Putamen (tissue), 1 donor: ENCODE measurements at regions not wholly inside any gene's neighbourhood (a gene's known extent, or its start where the extent isn't known, plus 50 kb on each side); places are given as distances from the start of the nearest gene placed in this dataset.

Experiments
- DNase-seq: peaks from one replicate; pipeline ENCODE4 v3.0.0-alpha.2; 2016; ENCODE audit warnings: low spot score

DNA sequence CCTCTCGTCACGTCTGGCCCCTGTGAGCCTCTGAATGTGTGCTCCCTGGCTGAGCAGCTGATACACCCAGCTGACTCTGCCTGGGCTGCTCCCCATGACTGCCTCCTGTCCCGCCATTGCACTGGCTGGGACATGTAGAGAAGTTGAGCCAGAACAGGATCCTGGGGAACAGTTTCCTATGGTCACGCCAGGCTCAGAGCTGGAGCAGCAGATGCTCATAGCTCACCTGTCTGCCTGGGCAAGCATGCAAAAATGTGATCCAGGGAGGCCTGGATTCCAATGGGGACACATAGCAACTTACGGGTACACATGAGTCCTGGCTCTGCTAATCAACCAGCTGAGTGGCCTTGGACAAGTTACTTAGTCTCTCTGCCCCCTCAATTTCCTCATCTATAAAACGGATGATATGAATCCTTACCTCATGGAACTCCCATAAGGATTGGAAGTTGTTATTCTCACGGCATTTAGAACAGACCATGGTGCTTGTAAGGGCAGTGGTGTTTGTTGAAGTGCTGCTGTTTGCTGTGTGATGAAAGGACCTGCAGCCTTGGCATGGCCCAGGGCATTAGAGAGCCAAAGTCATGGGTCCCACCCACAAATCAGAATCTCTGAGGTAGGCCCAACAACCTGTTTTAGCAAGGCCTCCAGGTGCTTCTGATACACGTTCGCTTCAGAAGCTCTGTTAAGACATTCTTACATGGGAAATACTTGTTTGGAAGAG is 150.3 kb upstream of the VANGL1 start:
- no peak for DNase-seq

DNA sequence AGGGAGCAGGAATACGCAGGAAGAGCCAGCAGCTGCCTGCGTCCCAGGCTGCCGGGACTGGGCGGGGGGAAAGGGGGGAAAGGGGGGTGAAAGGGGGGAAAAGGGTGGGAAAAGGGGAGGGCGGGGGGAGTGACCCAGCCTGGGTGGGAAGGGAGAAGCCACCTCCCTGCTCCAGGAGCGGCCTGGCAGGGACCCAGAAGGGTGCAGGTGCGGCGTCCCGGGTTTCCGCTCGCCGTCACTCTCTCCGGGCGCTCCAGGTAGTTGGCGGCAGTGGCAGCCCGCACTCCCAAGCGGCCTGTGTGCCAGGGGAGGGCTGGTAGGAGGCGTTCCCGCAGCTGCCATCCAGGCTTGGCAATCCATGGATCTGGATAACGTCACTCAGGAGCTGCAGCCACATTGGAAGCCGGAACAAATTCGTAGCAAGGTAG is 141.0 kb upstream of the NGF start:
- no peak for DNase-seq

DNA sequence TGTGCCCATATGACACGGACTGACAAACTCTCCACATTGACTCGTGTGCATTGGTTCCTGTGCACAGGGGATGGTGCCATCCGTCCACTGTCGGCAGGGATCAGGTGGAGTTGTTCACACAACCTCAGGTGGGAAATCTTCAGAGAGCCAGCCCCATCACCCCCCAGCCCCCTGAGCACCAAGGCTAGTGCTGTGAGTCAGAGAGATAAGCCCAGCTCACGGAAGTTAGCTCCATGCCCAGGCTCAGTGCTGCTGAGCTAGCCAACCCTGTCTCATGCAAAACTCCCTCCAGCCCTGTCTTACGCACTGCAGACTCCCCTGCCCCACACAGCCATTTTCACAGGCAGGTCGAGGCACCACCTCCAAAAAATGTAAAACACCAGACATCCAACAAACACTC is 139.0 kb upstream of the NGF start:
- no peak for DNase-seq

DNA sequence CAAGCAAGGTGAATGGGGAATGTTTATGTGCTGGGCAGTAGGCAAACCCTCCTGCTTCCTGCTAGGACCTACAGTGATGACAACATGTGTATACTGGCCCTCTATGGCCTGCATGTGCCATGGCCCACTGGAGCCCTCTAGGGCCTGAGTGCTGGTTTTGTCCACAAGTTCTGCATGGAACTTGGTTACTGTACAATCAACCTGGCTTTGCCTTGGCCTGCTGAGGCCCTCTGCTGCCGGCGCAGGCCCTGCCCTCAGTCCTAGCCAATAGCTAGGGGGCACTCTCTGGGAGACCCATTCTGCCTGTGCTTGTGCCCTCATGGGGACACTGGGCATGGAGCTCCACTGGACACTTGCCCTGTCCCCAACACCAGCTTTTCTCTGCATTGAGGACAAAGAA is 138.6 kb upstream of the NGF start:
- DNase-seq: no peak

DNA sequence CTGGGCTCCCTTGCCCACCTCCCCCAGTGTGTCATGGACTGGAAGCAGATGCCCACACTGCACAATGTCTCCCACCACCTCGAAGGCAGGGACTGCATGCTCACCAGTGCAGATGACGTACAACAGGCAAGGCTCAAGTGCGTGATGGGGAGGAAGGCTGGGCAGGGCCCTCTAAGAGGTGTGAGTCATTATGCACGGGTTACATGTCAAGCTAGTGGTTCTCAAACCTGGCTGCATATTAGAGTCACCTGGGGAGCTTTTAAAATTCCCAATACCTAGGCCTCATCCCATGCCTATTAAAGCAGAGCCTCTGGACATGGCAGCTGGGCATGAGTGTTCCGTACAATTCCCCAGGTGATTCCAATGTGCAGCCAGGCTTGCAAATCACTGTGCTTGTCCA is 137.9 kb upstream of the NGF start:
- no peak for DNase-seq

- DNase-seq: no peak
These were observed 137.2 kb upstream of the NGF start for GRCh38 chr1:115475252-115475651.

DNA sequence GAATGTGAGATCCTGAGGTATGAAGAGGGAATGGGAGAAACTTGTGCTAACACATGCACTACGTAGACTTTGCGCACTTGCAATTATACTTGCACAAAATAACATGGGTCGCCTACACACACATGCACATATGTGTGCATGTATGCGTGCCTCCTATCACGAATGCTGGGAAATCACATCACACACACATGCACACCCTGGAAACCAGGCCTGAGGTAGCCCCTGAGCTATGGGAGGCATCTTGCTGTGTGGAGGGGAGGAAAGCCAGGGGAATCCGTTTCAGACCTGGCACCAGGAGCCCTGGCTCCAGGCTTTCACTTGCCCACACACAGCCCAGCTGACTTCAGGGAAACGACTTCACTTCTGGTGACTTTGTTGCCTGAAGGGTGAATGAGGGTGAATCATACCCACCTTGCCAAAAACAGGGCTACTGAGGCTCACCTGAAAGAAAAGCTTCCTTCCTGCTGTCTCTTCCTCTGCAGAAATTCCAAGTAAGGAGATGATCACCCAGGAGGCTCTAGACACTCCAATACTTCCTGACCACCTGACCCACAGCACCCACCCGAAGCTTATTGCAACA is 136.0 kb upstream of the NGF start:
- DNase-seq: no peak

- no peak for DNase-seq
These were observed 131.8 kb upstream of the NGF start for GRCh38 chr1:115469703-115470476.

DNA sequence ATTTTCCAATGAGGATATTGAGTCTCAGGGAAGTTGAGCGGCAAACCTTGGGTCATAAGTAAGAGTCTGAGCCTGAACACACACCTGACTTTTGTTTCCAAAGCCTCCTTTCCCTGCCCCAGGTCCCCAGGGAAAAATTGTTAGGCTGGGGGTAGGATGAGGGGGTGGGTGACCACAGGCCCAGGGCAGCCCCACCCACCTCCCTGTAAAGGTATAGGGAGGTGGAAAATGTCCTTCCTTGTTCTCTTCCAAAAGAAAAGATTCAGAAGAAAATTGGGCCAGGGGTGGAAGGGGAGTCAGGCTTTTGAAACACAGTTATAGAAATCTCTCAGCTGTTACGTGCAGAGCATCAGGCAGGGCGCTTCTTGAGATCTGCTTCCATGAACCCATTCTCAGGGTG is 129.7 kb upstream of the NGF start:
- DNase-seq: no peak

- DNase-seq: no peak
These were observed 129.1 kb upstream of the NGF start for GRCh38 chr1:115467196-115467595.

DNA sequence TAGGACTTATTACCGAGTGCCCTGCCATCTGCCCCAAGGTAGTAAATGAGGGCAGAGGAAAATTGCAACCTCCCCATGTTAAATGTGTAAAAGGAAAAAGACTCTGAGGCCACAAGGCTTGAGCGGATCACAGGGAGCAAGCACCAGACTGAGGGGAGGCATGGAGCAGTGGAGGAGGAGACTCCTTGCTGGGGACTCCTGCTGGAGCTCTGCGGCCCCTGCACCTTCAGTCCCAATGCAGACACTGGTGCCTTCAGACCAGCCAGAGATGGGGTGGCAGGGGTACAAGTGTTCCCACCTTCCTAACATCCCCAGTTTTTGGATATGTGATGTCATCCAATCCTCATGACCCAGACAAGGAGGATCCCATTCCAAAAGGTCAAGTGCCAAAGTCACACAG is 128.4 kb upstream of the NGF start:
- no peak for DNase-seq

DNA sequence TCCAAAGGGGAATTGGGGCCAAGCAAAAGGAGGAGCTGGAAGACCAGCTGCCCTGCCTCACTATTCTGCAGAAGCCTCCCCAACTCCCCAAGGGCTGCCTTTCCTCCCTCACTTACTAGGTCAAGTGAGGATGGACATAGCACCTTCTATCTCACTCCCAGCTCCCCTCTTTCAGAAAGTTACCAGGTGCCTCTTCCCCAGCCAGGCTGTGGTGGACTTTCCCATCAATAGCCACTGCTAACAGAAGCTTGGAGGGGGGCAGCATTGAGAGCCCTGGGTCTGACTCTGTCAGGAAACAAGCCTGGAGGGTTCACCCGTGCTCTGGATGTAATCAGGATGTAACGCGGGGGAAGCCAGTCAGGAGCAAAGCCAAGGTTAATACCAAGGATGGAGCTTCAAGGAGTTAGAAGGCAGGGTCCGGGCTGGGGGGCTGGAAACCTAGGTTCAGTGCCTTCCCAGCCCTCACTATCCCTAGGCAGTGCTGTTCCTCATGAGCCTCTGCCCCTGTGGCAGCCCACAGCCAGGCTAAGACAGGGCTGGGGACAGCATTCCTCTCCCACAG is 127.8 kb upstream of the NGF start:
- DNase-seq: no peak

DNA sequence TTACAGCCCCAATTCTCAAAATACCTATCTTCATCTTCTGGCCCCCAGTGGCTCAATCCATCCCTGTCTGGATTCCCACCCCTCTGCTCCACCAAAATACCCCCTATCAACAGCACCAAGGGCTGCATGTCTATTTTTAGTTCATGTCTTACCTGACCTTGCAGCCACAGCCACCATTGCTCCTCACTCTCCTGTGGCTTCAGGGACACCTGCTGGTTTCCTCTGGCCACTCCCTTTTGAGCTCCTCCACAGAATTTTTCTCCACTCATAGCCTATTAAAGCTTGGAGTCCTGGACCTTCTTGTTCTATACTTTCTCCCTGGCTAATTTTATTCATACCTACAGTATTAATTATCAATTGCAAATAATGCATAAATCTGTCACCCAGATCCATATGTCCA is 125.3 kb upstream of the NGF start:
- DNase-seq: no peak

GRCh38 chr1:115462566-115463076 is 124.6 kb upstream of the NGF start:
- DNase-seq: no peak

DNA sequence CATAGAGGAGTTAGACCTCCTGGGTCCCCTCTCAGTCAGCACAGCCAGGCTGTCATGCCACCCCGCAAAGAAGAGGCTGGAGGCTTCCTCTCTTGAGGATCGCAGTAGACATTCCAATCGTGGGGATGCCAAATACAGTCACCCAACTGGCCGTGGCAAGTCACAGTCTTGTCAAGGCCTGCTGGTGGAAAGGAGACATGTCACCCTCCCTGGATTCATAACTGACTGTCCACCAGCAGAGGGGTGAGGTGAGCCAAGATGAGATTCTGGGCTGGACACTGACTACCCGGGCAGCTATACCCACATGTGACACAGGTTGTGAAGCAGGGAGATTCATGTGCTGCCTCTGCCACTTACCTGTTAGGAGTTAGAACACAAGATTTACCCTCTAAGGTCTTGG is 123.5 kb upstream of the NGF start:
- no peak for DNase-seq

- no peak for DNase-seq
These were observed 121.1 kb upstream of the NGF start for GRCh38 chr1:115459161-115459560.

DNA sequence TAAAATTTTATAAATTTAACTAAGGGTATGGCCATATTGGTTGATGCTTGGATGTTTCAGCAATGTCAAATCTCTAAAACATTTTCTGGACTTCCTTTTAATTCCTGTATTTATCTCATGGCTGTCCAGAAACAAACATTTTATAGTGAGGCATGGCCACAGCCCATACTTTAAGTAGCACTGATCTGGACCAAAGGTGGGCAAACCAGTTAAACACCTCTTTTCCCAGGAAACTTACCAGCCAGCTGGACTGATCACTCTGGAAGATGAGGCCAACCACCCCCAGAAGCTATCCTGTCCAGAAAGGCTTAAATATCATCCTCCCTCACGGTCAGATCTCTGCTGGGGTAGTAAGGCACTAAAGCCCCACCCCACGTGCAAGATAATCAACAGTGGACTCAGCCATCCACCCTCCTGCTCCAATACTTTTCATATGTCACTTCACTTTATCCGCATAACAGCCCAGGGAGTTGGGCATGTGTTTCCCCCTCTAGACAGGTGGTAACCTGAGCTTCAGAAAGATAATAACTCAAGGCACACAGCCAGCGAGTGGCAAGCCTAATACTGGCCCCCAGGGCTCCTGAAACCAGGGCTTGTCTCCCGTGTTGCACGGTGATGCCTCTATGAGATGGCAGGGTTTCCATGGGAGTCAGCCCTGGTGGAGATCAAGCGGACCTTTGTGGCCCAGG is 120.5 kb upstream of the NGF start:
- no peak for DNase-seq

DNA sequence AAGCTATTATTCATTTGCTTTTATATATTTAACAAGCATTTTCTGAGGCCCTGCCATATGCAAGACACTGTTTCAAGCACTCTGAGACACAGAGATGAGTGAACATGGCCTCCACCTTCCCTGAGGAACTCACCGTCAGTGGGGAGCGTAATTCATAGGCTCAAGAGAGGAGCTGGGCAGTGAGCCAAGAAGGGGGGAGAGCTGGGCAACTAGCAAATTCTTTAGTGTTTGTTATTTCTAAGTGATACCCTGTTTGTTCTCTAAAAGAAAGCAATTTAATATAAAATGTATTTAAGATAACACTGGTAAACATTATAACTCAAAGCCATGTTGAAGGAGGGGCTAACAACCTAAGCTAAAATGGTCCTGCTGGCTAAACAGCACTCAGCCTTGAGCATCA is 119.2 kb upstream of the NGF start:
- no peak for DNase-seq

DNA sequence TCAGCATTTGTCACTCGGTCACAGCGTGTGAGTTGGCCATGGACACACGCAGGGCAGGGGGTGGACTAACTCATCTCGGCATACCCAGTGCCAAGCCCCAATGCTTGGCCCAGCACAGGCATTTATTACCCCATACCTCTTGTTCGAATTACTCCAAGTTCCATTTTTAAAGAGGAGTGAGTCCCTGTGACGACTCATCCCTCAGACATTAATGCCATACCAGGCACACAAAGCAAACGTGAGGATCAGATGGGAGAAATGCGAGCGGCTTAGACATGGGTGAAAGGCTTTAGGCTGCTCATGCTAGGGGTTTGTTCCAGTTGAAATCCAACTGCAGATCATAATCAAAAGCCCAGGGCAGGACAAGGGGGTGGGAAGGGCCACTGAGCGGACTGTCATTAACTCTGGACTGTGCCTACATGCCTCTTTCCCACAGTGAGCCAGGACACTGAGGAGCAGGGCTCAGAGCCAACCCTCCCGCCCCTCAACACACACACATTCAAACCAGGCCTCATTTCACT is 118.5 kb upstream of the NGF start:
- no peak for DNase-seq

GRCh38 chr1:115454837-115455511 is 116.9 kb upstream of the NGF start:
- DNase-seq: no peak

GRCh38 chr1:115453666-115454065 is 115.6 kb upstream of the NGF start:
- no peak for DNase-seq
